ENCODE measurements at regions not wholly inside any gene's neighbourhood (a gene's known extent, or its start where the extent isn't known, plus 50 kb on each side); places are given as distances from the start of the nearest gene placed in this dataset.
"Not testable (repeated sequence)": the region's sequence is repeated elsewhere in the genome, so short reads cannot be mapped to it uniquely, and the experiment has no call there.

DNA sequence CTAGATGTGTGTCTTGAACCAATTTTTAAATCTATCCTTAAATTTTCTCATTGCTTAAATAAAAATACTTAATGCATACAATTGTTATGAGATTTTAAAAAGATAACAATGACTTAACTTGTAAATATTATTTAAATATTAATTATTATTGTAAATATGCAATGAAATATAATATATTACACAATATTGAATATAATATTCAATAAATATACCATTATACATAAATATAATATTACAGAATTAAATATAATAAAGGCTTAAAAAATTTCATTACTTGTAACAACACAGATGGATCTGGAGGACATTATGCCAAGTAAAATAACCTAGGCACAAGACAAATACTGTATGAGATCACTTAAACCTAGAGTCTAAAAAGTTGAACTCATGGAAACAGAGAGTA, 1532.3 kb downstream of the PCDH9 start:
- DNase-seq (ENCODE audit: low read depth in 2 of 2): no peak

DNA sequence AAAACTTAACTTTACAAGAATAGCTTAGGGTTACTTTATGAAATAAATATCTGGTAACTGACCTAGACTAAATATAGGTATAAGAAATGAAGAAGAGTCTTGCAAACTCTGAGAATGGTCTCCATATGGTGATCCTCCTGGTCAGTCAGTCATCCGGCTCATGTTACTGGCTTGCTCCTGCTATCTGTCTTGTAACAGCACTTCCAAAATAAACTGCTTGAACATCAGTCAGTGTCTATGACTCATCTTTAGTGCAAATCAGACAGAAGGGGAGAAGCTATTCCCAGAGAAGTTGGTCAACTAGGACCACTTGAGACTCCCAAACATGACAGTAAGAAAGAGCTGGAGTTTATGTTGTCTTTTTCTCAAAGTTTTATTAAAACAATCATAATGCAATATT, 1550.9 kb downstream of the PCDH9 start:
- DNase-seq (ENCODE audit: low read depth in 2 of 2): peak in 1 of 2 experiments; percentile 8

GRCh38 chr13:65677906-65678305, 1552.2 kb downstream of the PCDH9 start:
- DNase-seq (ENCODE audit: low read depth in 2 of 2): peak; percentile 32 to 37

DNA sequence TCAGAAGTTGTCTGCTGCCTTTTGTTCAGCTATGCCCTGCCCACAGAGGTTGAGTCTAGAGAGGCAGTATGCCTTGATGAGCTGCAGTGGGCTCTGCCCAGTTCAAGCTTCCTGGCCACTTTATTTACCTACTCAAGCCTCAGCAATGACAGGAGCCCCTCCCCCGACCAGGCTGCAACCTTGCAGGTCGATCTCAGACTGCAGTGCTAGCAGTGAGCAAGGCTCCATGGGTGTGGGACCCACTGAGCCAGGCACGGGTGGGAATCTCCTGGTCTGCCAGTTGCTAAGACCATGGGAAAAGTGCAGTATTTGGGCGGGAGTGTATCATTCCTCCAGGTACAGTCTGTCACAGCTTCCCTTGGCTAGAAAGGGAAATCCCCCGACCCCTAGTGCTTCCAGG, 1554.8 kb downstream of the PCDH9 start:
- DNase-seq (ENCODE audit: low read depth in 2 of 2): not testable (repeated sequence)

GRCh38 chr13:65670014-65670625, 1560.0 kb downstream of the PCDH9 start:
- no peak for DNase-seq (ENCODE audit: low read depth in 2 of 2)

DNA sequence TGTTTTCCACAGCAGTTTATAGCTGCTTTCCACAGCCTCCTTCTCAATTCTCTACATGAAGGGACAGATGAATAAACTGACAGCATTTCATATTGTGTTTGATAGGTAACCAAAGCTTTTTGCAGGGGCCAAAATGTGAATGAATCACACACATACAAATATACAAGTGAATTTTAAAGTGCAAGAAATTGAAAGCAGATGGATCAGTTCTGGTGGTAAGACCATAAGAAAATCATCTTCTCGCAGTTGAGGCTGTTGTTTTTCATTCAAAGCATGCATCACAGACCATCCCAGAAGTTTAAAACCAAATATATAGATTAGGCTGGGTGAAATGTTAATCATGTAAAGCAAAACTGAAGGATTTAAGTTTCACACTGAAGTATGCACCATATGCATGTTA, 1569.4 kb downstream of the PCDH9 start:
- DNase-seq (ENCODE audit: low read depth in 2 of 2): peak; percentile 26 to 32

GRCh38 chr13:65656740-65657329, 1573.3 kb downstream of the PCDH9 start:
- no peak for DNase-seq (ENCODE audit: low read depth in 2 of 2)

GRCh38 chr13:65653613-65654012, 1576.5 kb downstream of the PCDH9 start:
- DNase-seq (ENCODE audit: low read depth in 2 of 2): no peak

DNA sequence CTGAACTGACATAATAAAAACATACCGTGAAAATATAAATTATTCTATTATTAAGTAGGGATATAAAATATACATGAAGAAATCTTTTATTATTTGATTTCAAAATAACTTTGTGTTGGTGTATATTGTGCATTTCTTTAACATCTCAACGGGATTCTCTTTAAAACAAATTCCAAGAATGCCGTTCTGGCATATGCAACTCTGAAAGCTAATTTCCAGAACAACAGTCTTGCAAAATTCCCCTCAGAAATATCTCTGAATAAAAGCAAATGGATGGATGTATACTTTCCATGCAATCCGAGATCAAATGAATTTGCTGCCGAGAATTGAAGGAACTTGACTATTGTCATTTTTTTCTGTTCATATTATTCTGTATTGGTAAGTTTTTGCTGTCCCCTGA, 1579.8 kb downstream of the PCDH9 start:
- DNase-seq (ENCODE audit: low read depth in 2 of 2): no peak

GRCh38 chr13:65642996-65643395, 1587.1 kb downstream of the PCDH9 start:
- DNase-seq (ENCODE audit: low read depth in 2 of 2): no peak

DNA sequence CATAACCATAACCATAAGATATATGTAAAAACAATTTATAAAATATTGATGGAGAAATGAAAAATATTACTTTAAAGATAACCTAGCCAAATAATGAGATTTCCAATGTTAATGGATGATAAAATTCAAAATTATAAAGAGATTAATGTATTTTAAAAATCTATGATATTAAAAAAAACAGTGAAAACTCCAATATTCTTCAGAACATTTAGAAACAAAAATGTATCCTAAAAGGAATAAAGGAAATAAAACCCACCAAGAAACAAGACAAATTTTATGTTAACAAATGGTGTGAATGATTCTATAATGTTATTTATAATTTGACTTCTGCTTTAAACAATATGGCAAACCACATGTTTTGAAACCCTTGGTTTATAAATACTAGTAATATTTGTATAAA, 1587.8 kb downstream of the PCDH9 start:
- no peak for DNase-seq (ENCODE audit: low read depth in 2 of 2)

DNA sequence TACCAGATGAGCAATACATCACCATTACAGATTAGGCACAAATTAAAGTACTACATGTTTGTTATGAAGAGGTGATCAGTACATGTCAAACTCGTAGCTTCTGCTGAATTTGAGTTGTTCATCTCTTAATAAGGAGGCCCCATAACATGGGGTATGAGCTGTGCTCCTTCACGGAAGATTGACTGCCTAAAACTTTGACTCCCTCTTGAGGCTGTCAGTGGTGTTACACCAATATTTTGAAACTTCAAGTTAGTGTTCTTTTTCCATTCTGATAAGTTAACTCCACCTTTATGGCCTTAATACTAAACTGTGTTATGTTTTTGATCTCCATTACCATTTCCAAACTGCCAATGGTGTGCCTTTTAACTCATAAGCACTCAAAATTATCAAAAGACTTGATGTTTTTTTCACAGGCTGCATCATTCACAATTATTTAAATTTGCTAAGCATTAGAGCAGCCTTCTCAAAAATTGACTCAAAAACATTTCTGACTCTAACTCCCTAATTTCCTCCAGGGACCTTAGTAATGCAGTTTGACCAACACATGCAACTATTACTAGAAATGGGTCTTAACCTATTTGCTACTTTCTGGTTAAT, 1591.5 kb downstream of the PCDH9 start:
- DNase-seq (ENCODE audit: low read depth in 2 of 2): peak; percentile 31 to 42

DNA sequence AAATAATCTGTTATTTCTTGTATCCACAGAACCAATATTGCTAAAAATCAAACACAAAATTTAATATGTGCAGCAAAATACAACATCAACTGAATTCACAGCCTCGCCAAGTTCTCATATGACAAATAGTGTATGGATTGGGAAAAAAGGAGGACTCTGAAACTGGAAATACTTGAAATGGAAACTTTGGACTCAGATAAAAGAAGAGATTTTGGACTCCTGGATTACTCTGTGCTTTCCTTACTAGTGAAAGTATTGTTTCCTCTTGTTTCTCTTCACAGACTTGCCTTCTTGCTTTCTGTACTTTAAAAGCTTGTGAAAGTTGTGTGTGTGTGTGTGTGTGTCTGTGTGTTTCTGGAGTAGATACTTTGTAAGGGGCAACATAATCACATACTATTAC, 1596.3 kb downstream of the PCDH9 start:
- no peak for DNase-seq (ENCODE audit: low read depth in 2 of 2)

- peak; percentile 13 to 15 for DNase-seq (ENCODE audit: low read depth in 2 of 2)
These were observed 1599.1 kb downstream of the PCDH9 start for GRCh38 chr13:65631078-65631477.

DNA sequence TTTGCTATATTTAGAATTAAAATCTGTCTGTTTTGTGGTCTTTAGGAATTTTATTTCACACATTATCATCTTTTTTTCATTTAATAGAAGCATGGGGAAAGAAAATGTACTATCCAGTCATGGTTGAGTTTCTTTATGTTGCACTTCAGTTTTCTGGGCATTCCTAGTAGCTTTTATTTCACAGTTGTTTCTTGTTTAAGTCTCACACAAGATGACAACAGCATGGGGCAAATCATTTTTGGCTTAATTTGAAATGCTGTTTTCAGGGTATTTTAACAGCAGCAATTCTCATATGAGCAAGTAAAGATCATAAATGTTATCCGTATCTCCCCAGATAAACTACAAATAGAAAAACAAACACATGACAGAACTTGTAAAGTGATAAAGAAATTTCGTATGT, 1600.2 kb downstream of the PCDH9 start:
- no peak for DNase-seq (ENCODE audit: low read depth in 2 of 2)

- no peak for DNase-seq (ENCODE audit: low read depth in 2 of 2)
These were observed 1607.0 kb downstream of the PCDH9 start for GRCh38 chr13:65623148-65623547.

DNA sequence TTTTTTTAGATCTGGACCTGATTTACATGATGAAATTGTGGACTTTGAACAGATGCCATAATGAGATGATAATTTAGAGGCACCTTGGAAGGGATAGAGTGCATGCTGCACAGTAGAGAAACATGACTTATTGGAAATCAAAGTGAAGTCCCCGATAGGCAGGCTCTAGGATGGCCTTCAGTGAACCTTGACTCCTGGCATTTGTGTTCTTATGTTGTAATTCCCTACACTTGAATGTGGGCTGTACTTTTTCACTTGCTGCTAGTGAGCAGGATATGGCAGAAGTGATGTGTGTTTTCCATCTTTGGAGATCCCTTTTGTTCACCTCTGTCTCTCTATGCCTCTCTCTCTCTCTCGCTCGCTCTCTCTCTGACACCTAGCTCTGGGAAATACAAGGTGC, 1614.6 kb downstream of the PCDH9 start:
- DNase-seq (ENCODE audit: low read depth in 2 of 2): no peak

- DNase-seq (ENCODE audit: low read depth in 2 of 2): no peak
These were observed 1617.1 kb downstream of the PCDH9 start for GRCh38 chr13:65613004-65613403.

- no peak for DNase-seq (ENCODE audit: low read depth in 2 of 2)
These were observed 1620.8 kb downstream of the PCDH9 start for GRCh38 chr13:65609350-65609749.

DNA sequence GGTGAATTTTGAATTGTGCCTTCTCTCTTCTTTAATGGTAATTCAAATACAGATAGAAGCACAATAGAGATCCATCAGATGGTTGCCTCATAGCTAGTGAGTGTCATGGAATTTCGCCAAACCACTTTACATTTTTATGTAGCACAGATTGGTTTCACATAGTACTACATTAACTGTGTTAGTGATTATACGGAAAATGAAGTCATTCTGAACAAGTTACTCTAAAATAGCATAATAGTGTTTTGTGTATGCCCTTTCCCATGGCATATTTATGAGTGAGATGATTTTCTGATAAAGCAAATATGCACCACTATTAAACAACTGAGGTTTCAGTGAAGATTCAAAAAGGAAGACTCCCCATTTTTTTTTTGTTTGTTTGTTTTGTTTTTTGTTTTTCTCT, 1623.5 kb downstream of the PCDH9 start:
- peak; percentile 79 to 80 for DNase-seq (ENCODE audit: low read depth in 2 of 2)

- no peak for DNase-seq (ENCODE audit: low read depth in 2 of 2)
These were observed 1624.7 kb downstream of the PCDH9 start for GRCh38 chr13:65605396-65605795.

DNA sequence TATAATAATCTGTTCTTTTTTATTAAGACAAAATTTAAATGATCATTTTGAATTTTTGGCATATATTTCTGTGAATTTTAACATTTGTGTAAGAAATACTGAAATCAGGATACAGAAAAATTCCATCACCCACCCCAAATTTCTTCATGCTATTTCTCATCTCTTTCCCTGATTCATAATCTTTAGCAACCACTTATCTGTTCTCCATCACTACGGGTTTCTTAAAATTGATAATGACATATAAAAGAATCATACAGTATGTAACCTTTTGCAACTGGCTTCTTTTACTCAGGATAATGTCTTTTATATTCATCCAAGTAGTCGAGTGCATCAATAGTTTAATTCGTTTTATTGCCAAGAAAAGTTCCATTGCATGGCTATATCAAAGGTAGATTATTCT, 1627.0 kb downstream of the PCDH9 start:
- DNase-seq (ENCODE audit: low read depth in 2 of 2): no peak

DNA sequence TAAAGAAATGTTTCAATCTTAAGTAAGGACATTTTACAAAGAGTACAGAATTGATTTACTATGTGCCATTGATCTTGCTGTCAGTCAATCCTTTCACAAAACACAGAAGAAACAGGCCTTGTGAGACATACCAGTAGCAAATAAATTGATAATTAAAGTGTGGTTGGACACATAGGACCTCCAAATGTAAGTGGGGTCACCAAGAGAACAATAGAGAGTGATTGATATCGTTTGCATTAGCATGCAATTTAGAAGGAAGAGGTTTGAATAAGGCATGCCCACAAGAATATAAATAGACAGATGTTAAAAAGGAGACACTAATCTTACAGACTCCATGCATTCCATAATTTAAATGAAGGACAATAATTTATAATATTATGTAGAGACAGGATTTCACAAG, 1628.3 kb downstream of the PCDH9 start:
- no peak for DNase-seq (ENCODE audit: low read depth in 2 of 2)

DNA sequence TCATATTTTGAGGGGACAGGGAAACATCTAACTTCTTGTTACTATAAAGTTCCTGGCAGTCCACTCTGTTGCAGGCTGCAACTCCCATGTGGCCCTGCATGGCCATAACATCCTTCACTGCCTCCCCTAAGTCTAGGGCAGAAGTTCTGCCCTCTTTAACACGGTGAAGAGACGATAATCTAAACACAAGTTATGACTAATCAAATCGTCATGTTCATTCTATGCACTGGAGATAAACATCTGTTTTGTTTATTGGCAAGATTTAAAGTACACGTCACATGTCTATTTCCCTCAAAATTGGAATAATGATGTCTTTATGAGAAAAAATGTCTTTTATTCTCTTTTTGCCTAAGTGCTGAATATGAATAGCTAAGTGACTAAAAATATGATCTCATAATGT, 1629.4 kb downstream of the PCDH9 start:
- DNase-seq (ENCODE audit: low read depth in 2 of 2): peak; percentile 47 to 50

Measured in fibroblast of skin of left quadriceps (primary cell).